Activated T-cell treated with anti-CD3 and anti-CD28 coated beads, Interleukin-2, amount 50 U/mL, for 4 hours (primary cell): ENCODE measurements at regions not wholly inside any gene's neighbourhood (a gene's known extent, or its start where the extent isn't known, plus 50 kb on each side); places are given as distances from the start of the nearest gene placed in this dataset.
"Not testable (repeated sequence)": the region's sequence is repeated elsewhere in the genome, so short reads cannot be mapped to it uniquely, and the experiment has no call there.

ENCODE experiments used
- ATAC-seq, 2 donors: fragments of 200-7000 bp; cut with Tn5 transposase; one replicate each; pipeline ENCODE4 v1.10.0; 2021
- DNase-seq: peaks from one replicate; pipeline ENCODE4 v3.0.0-alpha.2; 2020
- H3K27me3 Mint-ChIP-seq: one replicate; pipeline ENCODE4 v1.8.0; 2021; ENCODE audit warnings: low read depth, mixed read lengths
- H3K36me3 Mint-ChIP-seq: one replicate; pipeline ENCODE4 v1.8.0; 2022; ENCODE audit warnings: mixed read lengths; ENCODE audit not compliant: insufficient read depth
- H3K4me1 Mint-ChIP-seq: one replicate; pipeline ENCODE4 v1.8.0; 2021; ENCODE audit warnings: low read depth, mixed read lengths
- H3K4me3 Mint-ChIP-seq: one replicate; pipeline ENCODE4 v1.8.0; 2021; ENCODE audit warnings: mild to moderate bottlenecking, moderate library complexity, mixed read lengths
- H3K9me3 Mint-ChIP-seq: one replicate; pipeline ENCODE4 v1.8.0; 2021; ENCODE audit warnings: mixed read lengths

- Mint-ChIP-seq H3K4me3 (no peak overlapping the region), H3K9me3 (peaks cover 19% of the 10 kb centered on the region), H3K27me3 (peaks cover 2% of the 10 kb centered on the region), H3K4me1 (no peaks in the 10 kb centered on the region), H3K36me3 (no peaks in the 10 kb centered on the region)
- DNase-seq = no peak
- ATAC-seq = no peak
Measured at GRCh38 chr4:13678186-13678924, 50.8 kb upstream of the BOD1L1 start.

- Mint-ChIP-seq H3K4me3 (no peak overlapping the region), H3K27me3 (peaks cover 4% of the 10 kb centered on the region), H3K9me3 (peaks cover 33% of the 10 kb centered on the region), H3K4me1 (no peaks in the 10 kb centered on the region), H3K36me3 (peaks cover 2% of the 10 kb centered on the region)
- ATAC-seq (no peak), DNase-seq (no peak)
Measured at GRCh38 chr4:13681570-13681969, 54.0 kb upstream of the BOD1L1 start.

GRCh38 chr4:13694256-13694655 is 66.7 kb upstream of the BOD1L1 start:
- Mint-ChIP-seq H3K4me1 (no peaks in the 10 kb centered on the region), H3K36me3 (no peaks in the 10 kb centered on the region), H3K9me3 (peaks cover 13% of the 10 kb centered on the region), H3K27me3 (peaks cover 7% of the 10 kb centered on the region), H3K4me3 (no peak overlapping the region)
- ATAC-seq = no peak
- DNase-seq = no peak

GRCh38 chr4:13698296-13698695 is 70.8 kb upstream of the BOD1L1 start:
- no peaks in the 10 kb centered on the region for H3K9me3 Mint-ChIP-seq
- no peak for ATAC-seq
- H3K36me3 Mint-ChIP-seq = no peaks in the 10 kb centered on the region
- no peak overlapping the region for H3K4me3 Mint-ChIP-seq
- H3K27me3 Mint-ChIP-seq = no peaks in the 10 kb centered on the region
- DNase-seq = no peak
- no peaks in the 10 kb centered on the region for H3K4me1 Mint-ChIP-seq

- DNase-seq = no peak
- Mint-ChIP-seq H3K4me3 (no peak overlapping the region), H3K36me3 (no peaks in the 10 kb centered on the region), H3K9me3 (no peaks in the 10 kb centered on the region), H3K4me1 (no peaks in the 10 kb centered on the region), H3K27me3 (no peaks in the 10 kb centered on the region)
- no peak for ATAC-seq
Measured at GRCh38 chr4:13700021-13700857, 72.7 kb upstream of the BOD1L1 start.

- H3K36me3 Mint-ChIP-seq, ATAC-seq, H3K4me1 Mint-ChIP-seq, DNase-seq, H3K9me3 Mint-ChIP-seq, H3K4me3 Mint-ChIP-seq, H3K27me3 Mint-ChIP-seq: not testable (repeated sequence)
Measured at GRCh38 chr4:13700858-13701140, 73.3 kb upstream of the BOD1L1 start.

GRCh38 chr4:13701937-13702446 is 74.5 kb upstream of the BOD1L1 start:
- Mint-ChIP-seq H3K9me3 (no peaks in the 10 kb centered on the region), H3K36me3 (no peaks in the 10 kb centered on the region), H3K27me3 (peaks cover under 1% of the 10 kb centered on the region), H3K4me1 (no peaks in the 10 kb centered on the region), H3K4me3 (no peak overlapping the region)
- DNase-seq (no peak), ATAC-seq (no peak)

- ATAC-seq (no peak), DNase-seq (no peak)
- peaks cover 6% of the 10 kb centered on the region for H3K27me3 Mint-ChIP-seq
- no peaks in the 10 kb centered on the region for H3K9me3 Mint-ChIP-seq
- H3K36me3 Mint-ChIP-seq = no peaks in the 10 kb centered on the region
- H3K4me1 Mint-ChIP-seq = no peaks in the 10 kb centered on the region
- no peak overlapping the region for H3K4me3 Mint-ChIP-seq
Measured at GRCh38 chr4:13703096-13703495, 75.6 kb upstream of the BOD1L1 start.

- Mint-ChIP-seq H3K27me3 (peaks cover 6% of the 10 kb centered on the region), H3K4me1 (no peaks in the 10 kb centered on the region), H3K9me3 (no peaks in the 10 kb centered on the region), H3K36me3 (no peaks in the 10 kb centered on the region), H3K4me3 (no peak overlapping the region)
- ATAC-seq (no peak), DNase-seq (no peak)
Measured at GRCh38 chr4:13704035-13704434, 76.5 kb upstream of the BOD1L1 start.

- no peaks in the 10 kb centered on the region for H3K4me1 Mint-ChIP-seq
- ATAC-seq (no peak), DNase-seq (no peak)
- H3K27me3 Mint-ChIP-seq = peaks cover 6% of the 10 kb centered on the region
- H3K36me3 Mint-ChIP-seq = no peaks in the 10 kb centered on the region
- H3K9me3 Mint-ChIP-seq = no peaks in the 10 kb centered on the region
- no peak overlapping the region for H3K4me3 Mint-ChIP-seq
Measured at GRCh38 chr4:13704761-13705160, 77.2 kb upstream of the BOD1L1 start.

- no peaks in the 10 kb centered on the region for H3K9me3 Mint-ChIP-seq
- ATAC-seq (no peak), DNase-seq (no peak)
- no peak overlapping the region for H3K4me3 Mint-ChIP-seq
- H3K4me1 Mint-ChIP-seq = no peaks in the 10 kb centered on the region
- H3K27me3 Mint-ChIP-seq = peaks cover 6% of the 10 kb centered on the region
- H3K36me3 Mint-ChIP-seq = no peaks in the 10 kb centered on the region
Measured at GRCh38 chr4:13705521-13706041, 78.1 kb upstream of the BOD1L1 start.

GRCh38 chr4:13706120-13706519 is 78.6 kb upstream of the BOD1L1 start:
- no peak for DNase-seq
- no peak for ATAC-seq
- H3K36me3 Mint-ChIP-seq = no peaks in the 10 kb centered on the region
- H3K4me3 Mint-ChIP-seq = no peak overlapping the region
- no peaks in the 10 kb centered on the region for H3K9me3 Mint-ChIP-seq
- no peaks in the 10 kb centered on the region for H3K4me1 Mint-ChIP-seq
- H3K27me3 Mint-ChIP-seq = peaks cover 6% of the 10 kb centered on the region

- H3K4me1 Mint-ChIP-seq = no peaks in the 10 kb centered on the region
- H3K36me3 Mint-ChIP-seq = no peaks in the 10 kb centered on the region
- H3K9me3 Mint-ChIP-seq = no peaks in the 10 kb centered on the region
- peaks cover 6% of the 10 kb centered on the region for H3K27me3 Mint-ChIP-seq
- no peak for DNase-seq
- ATAC-seq = no peak
- no peak overlapping the region for H3K4me3 Mint-ChIP-seq
Measured at GRCh38 chr4:13706716-13707115, 79.2 kb upstream of the BOD1L1 start.

- DNase-seq = no peak
- H3K4me1 Mint-ChIP-seq = no peaks in the 10 kb centered on the region
- peaks cover 6% of the 10 kb centered on the region for H3K27me3 Mint-ChIP-seq
- H3K9me3 Mint-ChIP-seq = no peaks in the 10 kb centered on the region
- H3K4me3 Mint-ChIP-seq = no peak overlapping the region
- no peak for ATAC-seq
- H3K36me3 Mint-ChIP-seq = no peaks in the 10 kb centered on the region
Measured at GRCh38 chr4:13710246-13710885, 82.8 kb upstream of the BOD1L1 start.
